Activated naive CD8-positive, alpha-beta T cell (primary cell): ENCODE measurements at regions not wholly inside any gene's neighbourhood (a gene's known extent, or its start where the extent isn't known, plus 50 kb on each side); places are given as distances from the start of the nearest gene placed in this dataset.
"Not testable (repeated sequence)": the region's sequence is repeated elsewhere in the genome, so short reads cannot be mapped to it uniquely, and the experiment has no call there.

Experiments used
- H3K27ac Mint-ChIP-seq: one replicate; pipeline ENCODE4 v1.8.0; 2021; ENCODE audit warnings: mixed read lengths
- H3K27me3 Mint-ChIP-seq: one replicate; pipeline ENCODE4 v1.8.0; 2021; ENCODE audit warnings: mixed read lengths
- H3K36me3 Mint-ChIP-seq: one replicate; pipeline ENCODE4 v1.8.0; 2021; ENCODE audit warnings: mixed read lengths
- H3K4me1 Mint-ChIP-seq: one replicate; pipeline ENCODE4 v1.8.0; 2021; ENCODE audit warnings: low read depth, mixed read lengths
- H3K4me3 Mint-ChIP-seq: one replicate; pipeline ENCODE4 v1.8.0; 2021; ENCODE audit warnings: mild to moderate bottlenecking, mixed read lengths
- H3K9me3 Mint-ChIP-seq: one replicate; pipeline ENCODE4 v1.8.0; 2021; ENCODE audit warnings: low read depth, mixed read lengths

GRCh38 chr17:71782021-71782420, 338.8 kb upstream of the SOX9 start:
- not testable (repeated sequence) for H3K9me3 Mint-ChIP-seq, H3K4me3 Mint-ChIP-seq, H3K4me1 Mint-ChIP-seq, H3K27ac Mint-ChIP-seq, H3K27me3 Mint-ChIP-seq, H3K36me3 Mint-ChIP-seq

GRCh38 chr17:71790791-71791190, 330.0 kb upstream of the SOX9 start:
- no peaks in the 10 kb centered on the region for H3K36me3 Mint-ChIP-seq
- no peaks in the 10 kb centered on the region for H3K4me1 Mint-ChIP-seq
- no peaks in the 10 kb centered on the region for H3K27me3 Mint-ChIP-seq
- H3K4me3 Mint-ChIP-seq = no peak overlapping the region
- H3K9me3 Mint-ChIP-seq = no peaks in the 10 kb centered on the region
- H3K27ac Mint-ChIP-seq = no peak overlapping the region

GRCh38 chr17:71791311-71791710, 329.5 kb upstream of the SOX9 start:
- no peak overlapping the region for H3K4me3 Mint-ChIP-seq
- no peaks in the 10 kb centered on the region for H3K27me3 Mint-ChIP-seq
- H3K9me3 Mint-ChIP-seq = no peaks in the 10 kb centered on the region
- no peaks in the 10 kb centered on the region for H3K4me1 Mint-ChIP-seq
- no peak overlapping the region for H3K27ac Mint-ChIP-seq
- no peaks in the 10 kb centered on the region for H3K36me3 Mint-ChIP-seq

GRCh38 chr17:71792966-71793365, 327.9 kb upstream of the SOX9 start:
- Mint-ChIP-seq H3K4me3 (no peak overlapping the region), H3K27ac (no peak overlapping the region), H3K9me3 (no peaks in the 10 kb centered on the region), H3K36me3 (no peaks in the 10 kb centered on the region), H3K27me3 (no peaks in the 10 kb centered on the region), H3K4me1 (no peaks in the 10 kb centered on the region)

- H3K4me1 Mint-ChIP-seq = no peaks in the 10 kb centered on the region
- H3K27me3 Mint-ChIP-seq = no peaks in the 10 kb centered on the region
- no peak overlapping the region for H3K4me3 Mint-ChIP-seq
- H3K27ac Mint-ChIP-seq = no peak overlapping the region
- H3K36me3 Mint-ChIP-seq = no peaks in the 10 kb centered on the region
- H3K9me3 Mint-ChIP-seq = no peaks in the 10 kb centered on the region
These were observed 327.3 kb upstream of the SOX9 start for GRCh38 chr17:71793518-71793917.

GRCh38 chr17:71798701-71799100, 322.1 kb upstream of the SOX9 start:
- no peaks in the 10 kb centered on the region for H3K36me3 Mint-ChIP-seq
- H3K4me3 Mint-ChIP-seq = no peak overlapping the region
- H3K27me3 Mint-ChIP-seq = no peaks in the 10 kb centered on the region
- no peaks in the 10 kb centered on the region for H3K9me3 Mint-ChIP-seq
- no peak overlapping the region for H3K27ac Mint-ChIP-seq
- no peaks in the 10 kb centered on the region for H3K4me1 Mint-ChIP-seq

GRCh38 chr17:71799657-71800056, 321.2 kb upstream of the SOX9 start:
- H3K4me3 Mint-ChIP-seq = no peak overlapping the region
- H3K27me3 Mint-ChIP-seq = no peaks in the 10 kb centered on the region
- H3K36me3 Mint-ChIP-seq = no peaks in the 10 kb centered on the region
- H3K4me1 Mint-ChIP-seq = no peaks in the 10 kb centered on the region
- no peaks in the 10 kb centered on the region for H3K9me3 Mint-ChIP-seq
- H3K27ac Mint-ChIP-seq = no peak overlapping the region

- H3K4me1 Mint-ChIP-seq = no peaks in the 10 kb centered on the region
- no peak overlapping the region for H3K27ac Mint-ChIP-seq
These were observed 319.5 kb upstream of the SOX9 start for GRCh38 chr17:71801301-71801700.

GRCh38 chr17:71802663-71803062, 318.2 kb upstream of the SOX9 start:
- Mint-ChIP-seq H3K4me1 (no peaks in the 10 kb centered on the region), H3K36me3 (no peaks in the 10 kb centered on the region), H3K27me3 (no peaks in the 10 kb centered on the region), H3K27ac (no peak overlapping the region), H3K4me3 (no peak overlapping the region), H3K9me3 (no peaks in the 10 kb centered on the region)

More at GRCh38 chr17:71801301-71801700, 319.5 kb upstream of the SOX9 start:
- H3K36me3 Mint-ChIP-seq = no peaks in the 10 kb centered on the region
- no peak overlapping the region for H3K4me3 Mint-ChIP-seq
- H3K27me3 Mint-ChIP-seq = no peaks in the 10 kb centered on the region
- no peaks in the 10 kb centered on the region for H3K9me3 Mint-ChIP-seq

GRCh38 chr17:71803656-71804284, 317.1 kb upstream of the SOX9 start:
- Mint-ChIP-seq H3K4me3 (no peak overlapping the region), H3K4me1 (no peaks in the 10 kb centered on the region), H3K27me3 (no peaks in the 10 kb centered on the region), H3K36me3 (no peaks in the 10 kb centered on the region), H3K27ac (no peak overlapping the region), H3K9me3 (no peaks in the 10 kb centered on the region)

- H3K9me3 Mint-ChIP-seq = no peaks in the 10 kb centered on the region
- H3K36me3 Mint-ChIP-seq = no peaks in the 10 kb centered on the region
- H3K27ac Mint-ChIP-seq = no peak overlapping the region
- no peaks in the 10 kb centered on the region for H3K4me1 Mint-ChIP-seq
- no peak overlapping the region for H3K4me3 Mint-ChIP-seq
- H3K27me3 Mint-ChIP-seq = no peaks in the 10 kb centered on the region
These were observed 311.3 kb upstream of the SOX9 start for GRCh38 chr17:71809537-71809936.

GRCh38 chr17:71813861-71814260, 307.0 kb upstream of the SOX9 start:
- H3K4me1 Mint-ChIP-seq, H3K27me3 Mint-ChIP-seq, H3K36me3 Mint-ChIP-seq, H3K9me3 Mint-ChIP-seq, H3K27ac Mint-ChIP-seq, H3K4me3 Mint-ChIP-seq: not testable (repeated sequence)

- H3K4me3 Mint-ChIP-seq = no peak overlapping the region
- H3K27ac Mint-ChIP-seq = no peak overlapping the region
- H3K36me3 Mint-ChIP-seq = no peaks in the 10 kb centered on the region
- H3K4me1 Mint-ChIP-seq = no peaks in the 10 kb centered on the region
- H3K9me3 Mint-ChIP-seq = peaks cover 4% of the 10 kb centered on the region
- no peaks in the 10 kb centered on the region for H3K27me3 Mint-ChIP-seq
These were observed 299.3 kb upstream of the SOX9 start for GRCh38 chr17:71821511-71821910.

- H3K4me1 Mint-ChIP-seq = no peaks in the 10 kb centered on the region
- H3K36me3 Mint-ChIP-seq = no peaks in the 10 kb centered on the region
- H3K4me3 Mint-ChIP-seq = no peak overlapping the region
- H3K27ac Mint-ChIP-seq = no peak overlapping the region
- peaks cover 4% of the 10 kb centered on the region for H3K9me3 Mint-ChIP-seq
- no peaks in the 10 kb centered on the region for H3K27me3 Mint-ChIP-seq
These were observed 296.1 kb upstream of the SOX9 start for GRCh38 chr17:71824671-71825070.

- Mint-ChIP-seq H3K4me1 (no peaks in the 10 kb centered on the region), H3K27me3 (no peaks in the 10 kb centered on the region), H3K36me3 (no peaks in the 10 kb centered on the region), H3K4me3 (no peak overlapping the region), H3K9me3 (peaks cover 4% of the 10 kb centered on the region), H3K27ac (no peak overlapping the region)
These were observed 295.1 kb upstream of the SOX9 start for GRCh38 chr17:71825687-71826086.

GRCh38 chr17:71828182-71828596, 292.6 kb upstream of the SOX9 start:
- Mint-ChIP-seq H3K9me3 (no peaks in the 10 kb centered on the region), H3K4me1 (no peaks in the 10 kb centered on the region), H3K27me3 (no peaks in the 10 kb centered on the region), H3K27ac (no peak overlapping the region), H3K4me3 (no peak overlapping the region), H3K36me3 (no peaks in the 10 kb centered on the region)
